ENCODE measurements at regions not wholly inside any gene's neighbourhood (a gene's known extent, or its start where the extent isn't known, plus 50 kb on each side); places are given as distances from the start of the nearest gene placed in this dataset.

GRCh38 chr5:8613078-8613685 is 744.2 kb downstream of the MTRR start:
- H3K27me3 ChIP-seq, result no peaks in the 10 kb centered on the region
- no peak for DNase-seq
- H3K27ac ChIP-seq, result no peak overlapping the region
- no peak for TF ChIP-seq POLR2A (IDR thresholded peaks at IDR 0.05)
- TF ChIP-seq, protein P1, sequence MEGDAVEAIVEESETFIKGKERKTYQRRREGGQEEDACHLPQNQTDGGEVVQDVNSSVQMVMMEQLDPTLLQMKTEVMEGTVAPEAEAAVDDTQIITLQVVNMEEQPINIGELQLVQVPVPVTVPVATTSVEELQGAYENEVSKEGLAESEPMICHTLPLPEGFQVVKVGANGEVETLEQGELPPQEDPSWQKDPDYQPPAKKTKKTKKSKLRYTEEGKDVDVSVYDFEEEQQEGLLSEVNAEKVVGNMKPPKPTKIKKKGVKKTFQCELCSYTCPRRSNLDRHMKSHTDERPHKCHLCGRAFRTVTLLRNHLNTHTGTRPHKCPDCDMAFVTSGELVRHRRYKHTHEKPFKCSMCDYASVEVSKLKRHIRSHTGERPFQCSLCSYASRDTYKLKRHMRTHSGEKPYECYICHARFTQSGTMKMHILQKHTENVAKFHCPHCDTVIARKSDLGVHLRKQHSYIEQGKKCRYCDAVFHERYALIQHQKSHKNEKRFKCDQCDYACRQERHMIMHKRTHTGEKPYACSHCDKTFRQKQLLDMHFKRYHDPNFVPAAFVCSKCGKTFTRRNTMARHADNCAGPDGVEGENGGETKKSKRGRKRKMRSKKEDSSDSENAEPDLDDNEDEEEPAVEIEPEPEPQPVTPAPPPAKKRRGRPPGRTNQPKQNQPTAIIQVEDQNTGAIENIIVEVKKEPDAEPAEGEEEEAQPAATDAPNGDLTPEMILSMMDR (IDR thresholded peaks at IDR 0.05), result no peak
- H3K4me3 ChIP-seq, result no peak overlapping the region
- H3K4me1 ChIP-seq (replicated peaks in 1 of 2), result no peaks in the 10 kb centered on the region
- no peaks in the 10 kb centered on the region for H3K9me3 ChIP-seq (replicated peaks in 1 of 3)
- 77 to 91% (median 88%) methylated on average over 4 of the region's 4 CpGs for WGBS, 4 donors
- intact Hi-C loops (cut with DNase I), result no loop called here
- no peaks in the 10 kb centered on the region for H3K36me3 ChIP-seq (replicated peaks in 1 of 2)

DNA sequence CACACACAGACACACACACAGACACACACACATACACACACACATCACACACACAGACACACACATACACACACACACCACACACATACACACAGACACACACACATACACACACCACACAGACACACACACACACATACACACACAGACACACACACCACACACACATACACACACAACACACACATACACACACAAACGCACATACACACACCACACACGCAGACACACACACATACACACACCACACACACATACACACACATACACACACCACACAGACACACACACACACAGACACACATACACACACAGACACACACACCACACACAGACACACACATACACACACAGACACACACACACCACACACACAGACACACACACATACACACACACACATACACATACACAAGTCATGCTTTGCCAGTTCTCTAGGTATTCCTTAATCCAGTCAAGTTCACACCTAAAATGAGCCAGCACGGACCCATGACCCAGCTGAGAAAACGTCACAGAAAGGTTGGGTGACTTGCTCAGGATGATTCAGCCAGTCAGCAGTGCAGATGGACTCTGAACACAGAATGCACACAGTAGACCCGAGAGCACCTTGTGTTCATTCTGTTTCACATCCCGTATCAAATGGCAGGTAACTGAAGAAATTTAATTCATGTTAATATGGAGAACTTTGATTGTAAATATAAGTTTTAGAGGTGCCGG is 746.4 kb downstream of the MTRR start:
- Histone ChIP-seq H3K27me3 (no peaks in the 10 kb centered on the region), H3K9me3 (replicated peaks in 1 of 3) (no peaks in the 10 kb centered on the region), H3K4me3 (no peak overlapping the region), H3K4me1 (replicated peaks in 1 of 2) (no peaks in the 10 kb centered on the region), H3K27ac (no peak overlapping the region), H3K36me3 (replicated peaks in 1 of 2) (no peaks in the 10 kb centered on the region)
- TF ChIP-seq, protein P1 (IDR thresholded peaks at IDR 0.05), result no peak
- TF ChIP-seq POLR2A (IDR thresholded peaks at IDR 0.05), result no peak
- no peak for DNase-seq
- intact Hi-C loops (cut with DNase I), result no loop called here
- WGBS, 4 donors, result 77 to 87% (median 86%) methylated on average over 7 of the region's 7 CpGs

DNA sequence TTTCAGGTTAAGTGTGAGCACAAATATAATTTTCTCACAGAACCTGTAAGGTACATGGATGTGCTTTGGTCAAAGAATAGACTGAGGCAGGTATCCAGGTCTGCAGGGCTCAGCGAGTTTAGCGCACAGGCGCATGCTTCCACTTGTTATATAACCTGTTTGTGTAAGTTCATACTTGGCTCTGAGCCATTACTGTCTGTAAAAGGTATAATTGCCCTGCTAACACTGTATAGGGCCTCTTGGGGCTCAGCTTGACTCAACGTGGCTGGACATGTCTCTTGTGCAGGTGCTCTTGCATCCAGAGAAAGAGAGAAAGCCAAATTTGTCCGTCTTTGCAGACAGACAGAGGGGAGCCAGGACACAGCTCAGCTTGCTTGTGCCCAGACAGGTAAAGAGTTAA is 759.6 kb downstream of the MTRR start:
- Histone ChIP-seq H3K4me1 (replicated peaks in 1 of 2) (no peaks in the 10 kb centered on the region), H3K9me3 (replicated peaks in 1 of 3) (no peaks in the 10 kb centered on the region), H3K27me3 (no peaks in the 10 kb centered on the region), H3K36me3 (replicated peaks in 1 of 2) (no peaks in the 10 kb centered on the region), H3K4me3 (no peak overlapping the region), H3K27ac (no peak overlapping the region)
- 55 to 61% (median 59%) methylated on average over 5 of the region's 5 CpGs for WGBS, 4 donors
- intact Hi-C loops (cut with DNase I), result no loop called here
- TF ChIP-seq POLR2A (IDR thresholded peaks at IDR 0.05), result no peak
- TF ChIP-seq, protein P1 (IDR thresholded peaks at IDR 0.05), result no peak
- no peak for DNase-seq

GRCh38 chr5:8633259-8633658 is 764.3 kb downstream of the MTRR start:
- H3K36me3 ChIP-seq (replicated peaks in 1 of 2), result no peaks in the 10 kb centered on the region
- H3K27me3 ChIP-seq, result no peaks in the 10 kb centered on the region
- no peak overlapping the region for H3K4me3 ChIP-seq
- no peak for DNase-seq
- intact Hi-C loops (cut with DNase I), result no loop called here
- no peaks in the 10 kb centered on the region for H3K4me1 ChIP-seq (replicated peaks in 1 of 2)
- no peak overlapping the region for H3K27ac ChIP-seq
- TF ChIP-seq POLR2A (IDR thresholded peaks at IDR 0.05), result no peak
- TF ChIP-seq, protein P1 (IDR thresholded peaks at IDR 0.05), result no peak
- WGBS, 4 donors, result 82 to 88% (median 86%) methylated on average over 2 of the region's 2 CpGs
- no peaks in the 10 kb centered on the region for H3K9me3 ChIP-seq (replicated peaks in 1 of 3)
